B cell (primary cell): ENCODE measurements at regions not wholly inside any gene's neighbourhood (a gene's known extent, or its start where the extent isn't known, plus 50 kb on each side); places are given as distances from the start of the nearest gene placed in this dataset.

Experiments
- EZH2 ChIP-seq: IDR thresholded peaks from 2 replicates; pipeline ENCODE4 v1.6.1; 2012; ENCODE audit warnings: borderline replicate concordance, low read depth, mild to moderate bottlenecking, moderate library complexity, low read length; ENCODE audit not compliant: insufficient read depth, poor library complexity, severe bottlenecking
- TF ChIP-seq, protein P1 (sequence below): fragments of 200-600 bp; IDR thresholded peaks from one replicate; pipeline ENCODE4 v1.8.0; 2022; ENCODE audit warnings: antibody characterized with exemption, mild to moderate bottlenecking

DNA sequence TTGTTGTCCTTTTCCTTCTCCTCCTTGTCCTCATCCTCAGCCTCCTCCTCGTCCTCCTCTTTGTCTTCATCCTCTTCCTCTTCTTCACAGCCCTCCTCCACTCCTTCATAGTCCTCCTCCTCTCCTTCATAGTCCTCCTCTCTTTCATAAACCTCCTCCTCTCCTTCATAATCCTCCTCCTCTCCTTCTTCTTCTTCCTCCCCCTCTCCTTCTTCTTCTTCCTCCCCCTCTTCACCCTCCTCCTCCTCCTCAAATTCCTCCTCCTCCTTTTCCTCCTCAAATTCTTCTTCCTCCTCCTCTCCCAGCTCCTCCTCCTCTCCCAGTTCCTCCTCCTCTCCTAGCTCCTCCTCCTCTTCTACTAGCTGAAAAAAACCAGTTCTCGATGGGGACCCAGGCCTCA lies 143.8 kb upstream of the RADX start:
- TF ChIP-seq, protein P1, sequence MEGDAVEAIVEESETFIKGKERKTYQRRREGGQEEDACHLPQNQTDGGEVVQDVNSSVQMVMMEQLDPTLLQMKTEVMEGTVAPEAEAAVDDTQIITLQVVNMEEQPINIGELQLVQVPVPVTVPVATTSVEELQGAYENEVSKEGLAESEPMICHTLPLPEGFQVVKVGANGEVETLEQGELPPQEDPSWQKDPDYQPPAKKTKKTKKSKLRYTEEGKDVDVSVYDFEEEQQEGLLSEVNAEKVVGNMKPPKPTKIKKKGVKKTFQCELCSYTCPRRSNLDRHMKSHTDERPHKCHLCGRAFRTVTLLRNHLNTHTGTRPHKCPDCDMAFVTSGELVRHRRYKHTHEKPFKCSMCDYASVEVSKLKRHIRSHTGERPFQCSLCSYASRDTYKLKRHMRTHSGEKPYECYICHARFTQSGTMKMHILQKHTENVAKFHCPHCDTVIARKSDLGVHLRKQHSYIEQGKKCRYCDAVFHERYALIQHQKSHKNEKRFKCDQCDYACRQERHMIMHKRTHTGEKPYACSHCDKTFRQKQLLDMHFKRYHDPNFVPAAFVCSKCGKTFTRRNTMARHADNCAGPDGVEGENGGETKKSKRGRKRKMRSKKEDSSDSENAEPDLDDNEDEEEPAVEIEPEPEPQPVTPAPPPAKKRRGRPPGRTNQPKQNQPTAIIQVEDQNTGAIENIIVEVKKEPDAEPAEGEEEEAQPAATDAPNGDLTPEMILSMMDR = no peak
- TF ChIP-seq EZH2 = no peak
